ENCODE measurements at regions not wholly inside any gene's neighbourhood (a gene's known extent, or its start where the extent isn't known, plus 50 kb on each side); places are given as distances from the start of the nearest gene placed in this dataset.

GRCh38 chr2:140061240-140061639 lies 1281.0 kb upstream of the NXPH2 start:
- no peak for DNase-seq

GRCh38 chr2:140057928-140058327 lies 1277.7 kb upstream of the NXPH2 start:
- DNase-seq, result no peak

- no peak for DNase-seq
Measured at GRCh38 chr2:140041811-140042210, 1261.6 kb upstream of the NXPH2 start.

- DNase-seq, result no peak
Measured at GRCh38 chr2:140041239-140041638, 1261.0 kb upstream of the NXPH2 start.

- DNase-seq, result no peak
Measured at GRCh38 chr2:140033638-140034037, 1253.4 kb upstream of the NXPH2 start.

- DNase-seq, result no peak
Measured at GRCh38 chr2:140027966-140028365, 1247.8 kb upstream of the NXPH2 start.

- DNase-seq, result no peak
Measured at GRCh38 chr2:140027320-140027719, 1247.1 kb upstream of the NXPH2 start.

GRCh38 chr2:140023291-140023690 lies 1243.1 kb upstream of the NXPH2 start:
- no peak for DNase-seq

GRCh38 chr2:140018541-140018940 lies 1238.4 kb upstream of the NXPH2 start:
- DNase-seq, result no peak

GRCh38 chr2:140014204-140014546 lies 1234.0 kb upstream of the NXPH2 start:
- DNase-seq, result no peak

- DNase-seq, result no peak
Measured at GRCh38 chr2:140013545-140014203, 1233.5 kb upstream of the NXPH2 start.

GRCh38 chr2:140011287-140011686 lies 1231.1 kb upstream of the NXPH2 start:
- DNase-seq, result no peak

GRCh38 chr2:140002110-140002509 lies 1221.9 kb upstream of the NXPH2 start:
- no peak for DNase-seq

GRCh38 chr2:139992711-139993345 lies 1212.6 kb upstream of the NXPH2 start:
- no peak for DNase-seq

GRCh38 chr2:139992078-139992477 lies 1211.9 kb upstream of the NXPH2 start:
- DNase-seq, result no peak

GRCh38 chr2:139990646-139991335 lies 1210.6 kb upstream of the NXPH2 start:
- no peak for DNase-seq

GRCh38 chr2:139969323-139969722 lies 1189.1 kb upstream of the NXPH2 start:
- DNase-seq, result no peak

GRCh38 chr2:139968588-139968987 lies 1188.4 kb upstream of the NXPH2 start:
- no peak for DNase-seq

GRCh38 chr2:139967665-139968064 lies 1187.5 kb upstream of the NXPH2 start:
- DNase-seq, result no peak

- no peak for DNase-seq
Measured at GRCh38 chr2:139964721-139965440, 1184.7 kb upstream of the NXPH2 start.

- no peak for DNase-seq
Measured at GRCh38 chr2:139963863-139964355, 1183.7 kb upstream of the NXPH2 start.

- DNase-seq, result no peak
Measured at GRCh38 chr2:139949242-139949972, 1169.2 kb upstream of the NXPH2 start.

- no peak for DNase-seq
Measured at GRCh38 chr2:139946690-139947089, 1166.5 kb upstream of the NXPH2 start.
